A673 (cell line): ENCODE measurements at regions not wholly inside any gene's neighbourhood (a gene's known extent, or its start where the extent isn't known, plus 50 kb on each side); places are given as distances from the start of the nearest gene placed in this dataset.

ENCODE experiments used
- EZH2 ChIP-seq: fragments of 200-600 bp; sonication (generic); IDR thresholded peaks from 2 replicates; pipeline ENCODE4 v1.6.1; 2017; ENCODE audit warnings: borderline replicate concordance, low read depth, mild to moderate bottlenecking, mixed read lengths, antibody characterized with exemption, low read length; ENCODE audit not compliant: poor library complexity, severe bottlenecking
- TF ChIP-seq, protein P1 (sequence below): fragments of 300-800, 200-600 bp; sonication (generic); conservative IDR thresholded peaks from 2 replicates; pipeline ENCODE4 v1.5.1; 2017; ENCODE audit warnings: low read depth, mild to moderate bottlenecking, antibody characterized with exemption, low read length, moderate library complexity, mixed read lengths

DNA sequence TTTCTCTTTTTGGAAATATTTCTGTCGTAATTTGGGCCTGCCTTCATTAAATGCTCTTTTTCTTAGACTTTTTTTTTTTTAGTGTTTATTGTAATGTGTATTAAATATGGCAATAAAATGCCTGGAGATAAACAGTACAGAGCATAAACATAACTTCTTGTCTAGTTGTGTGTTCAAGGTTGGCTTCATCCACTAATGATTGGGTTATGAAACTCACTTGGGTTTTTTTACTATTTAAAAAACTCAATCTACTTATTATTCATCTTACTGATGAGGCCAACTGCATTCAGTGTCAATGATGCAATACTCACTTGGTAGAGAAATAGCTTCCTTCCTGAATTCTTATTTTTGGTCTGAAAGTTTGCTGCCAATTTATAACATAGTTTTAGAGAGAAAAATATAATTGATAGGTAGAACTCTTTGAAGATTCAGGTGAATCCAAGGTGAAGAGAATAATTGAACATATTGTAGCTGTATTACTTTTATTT, 144.2 kb upstream of the NABP1 start:
- no peak for TF ChIP-seq EZH2
- TF ChIP-seq, protein P1, sequence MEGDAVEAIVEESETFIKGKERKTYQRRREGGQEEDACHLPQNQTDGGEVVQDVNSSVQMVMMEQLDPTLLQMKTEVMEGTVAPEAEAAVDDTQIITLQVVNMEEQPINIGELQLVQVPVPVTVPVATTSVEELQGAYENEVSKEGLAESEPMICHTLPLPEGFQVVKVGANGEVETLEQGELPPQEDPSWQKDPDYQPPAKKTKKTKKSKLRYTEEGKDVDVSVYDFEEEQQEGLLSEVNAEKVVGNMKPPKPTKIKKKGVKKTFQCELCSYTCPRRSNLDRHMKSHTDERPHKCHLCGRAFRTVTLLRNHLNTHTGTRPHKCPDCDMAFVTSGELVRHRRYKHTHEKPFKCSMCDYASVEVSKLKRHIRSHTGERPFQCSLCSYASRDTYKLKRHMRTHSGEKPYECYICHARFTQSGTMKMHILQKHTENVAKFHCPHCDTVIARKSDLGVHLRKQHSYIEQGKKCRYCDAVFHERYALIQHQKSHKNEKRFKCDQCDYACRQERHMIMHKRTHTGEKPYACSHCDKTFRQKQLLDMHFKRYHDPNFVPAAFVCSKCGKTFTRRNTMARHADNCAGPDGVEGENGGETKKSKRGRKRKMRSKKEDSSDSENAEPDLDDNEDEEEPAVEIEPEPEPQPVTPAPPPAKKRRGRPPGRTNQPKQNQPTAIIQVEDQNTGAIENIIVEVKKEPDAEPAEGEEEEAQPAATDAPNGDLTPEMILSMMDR, result no peak
